COR-L47 (cell line): ENCODE measurements at regions not wholly inside any gene's neighbourhood (a gene's known extent, or its start where the extent isn't known, plus 50 kb on each side); places are given as distances from the start of the nearest gene placed in this dataset.
"Not testable (repeated sequence)": the region's sequence is repeated elsewhere in the genome, so short reads cannot be mapped to it uniquely, and the experiment has no call there.

ENCODE experiments used
- DNase-seq: peaks from one replicate; lab custom pipeline; 2025; lab: John Stamatoyannopoulos, UW

DNA sequence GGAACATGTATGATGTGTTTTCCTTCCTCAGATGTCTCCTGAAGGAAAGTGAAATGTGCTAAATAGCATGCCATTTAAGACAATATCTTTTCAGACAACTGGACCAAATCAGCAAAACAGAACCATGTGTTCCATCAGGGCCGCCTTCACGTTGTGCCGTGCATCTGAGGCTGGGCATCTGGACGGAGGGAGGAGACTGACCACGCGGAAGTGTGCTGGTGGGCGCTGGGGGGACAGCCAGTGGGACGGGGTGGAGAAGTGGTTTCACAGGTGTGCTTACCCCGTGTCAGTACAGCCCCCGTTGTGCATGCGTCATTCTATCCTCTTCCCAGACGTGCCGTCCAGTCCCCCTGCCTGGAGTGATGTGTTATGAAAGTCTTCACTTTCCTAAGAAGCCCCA lies 342.1 kb upstream of the FAT1 start:
- DNase-seq, result no peak

- DNase-seq, result no peak
Measured at GRCh38 chr4:187069398-187069797, 345.7 kb upstream of the FAT1 start.

DNA sequence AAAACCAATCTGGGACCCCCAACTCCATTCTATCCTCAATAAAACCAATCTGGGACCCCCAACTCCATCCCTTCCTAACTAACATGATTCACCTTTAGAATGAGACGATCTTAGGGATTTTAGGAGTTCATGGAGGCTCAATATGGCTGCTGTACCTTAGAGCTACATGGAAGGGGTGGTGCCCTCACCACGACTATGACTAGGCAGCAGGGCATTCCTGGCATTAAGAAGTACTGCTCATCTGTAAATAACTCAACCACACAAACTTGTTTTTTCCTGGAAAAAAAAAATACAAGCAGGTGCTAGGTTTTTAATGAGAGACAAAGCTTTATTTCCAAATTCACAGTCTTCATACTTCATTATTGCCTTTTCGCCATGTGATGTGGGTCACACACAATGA lies 346.5 kb upstream of the FAT1 start:
- DNase-seq, result no peak

- no peak for DNase-seq
Measured at GRCh38 chr4:187070740-187071139, 347.1 kb upstream of the FAT1 start.

GRCh38 chr4:187071946-187072600 lies 348.4 kb upstream of the FAT1 start:
- DNase-seq, result no peak

- DNase-seq, result no peak
Measured at GRCh38 chr4:187073820-187074219, 350.2 kb upstream of the FAT1 start.

DNA sequence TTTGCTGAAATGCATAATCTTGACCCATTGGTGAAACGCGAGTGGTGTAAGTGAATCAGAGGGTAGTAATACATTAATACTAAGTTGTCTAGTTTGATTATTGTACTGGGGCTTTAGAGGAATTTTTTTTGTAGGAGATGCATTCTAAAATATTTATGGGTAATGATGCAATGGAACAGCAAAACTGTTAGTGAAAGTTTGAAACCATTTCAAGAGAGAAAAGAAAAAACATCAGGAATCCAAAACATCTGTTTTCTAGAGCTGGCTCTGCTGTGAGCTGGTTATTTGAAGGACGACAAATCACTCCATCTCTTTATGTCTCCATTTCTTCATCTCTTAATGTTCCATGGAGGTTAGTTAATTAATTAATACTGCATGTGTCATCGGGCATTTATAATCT lies 351.9 kb upstream of the FAT1 start:
- DNase-seq, result no peak

- no peak for DNase-seq
Measured at GRCh38 chr4:187077744-187078401, 354.2 kb upstream of the FAT1 start.

GRCh38 chr4:187084701-187085100 lies 361.0 kb upstream of the FAT1 start:
- DNase-seq, result no peak

GRCh38 chr4:187085339-187085738 lies 361.7 kb upstream of the FAT1 start:
- no peak for DNase-seq

GRCh38 chr4:187086151-187086550 lies 362.5 kb upstream of the FAT1 start:
- no peak for DNase-seq

DNA sequence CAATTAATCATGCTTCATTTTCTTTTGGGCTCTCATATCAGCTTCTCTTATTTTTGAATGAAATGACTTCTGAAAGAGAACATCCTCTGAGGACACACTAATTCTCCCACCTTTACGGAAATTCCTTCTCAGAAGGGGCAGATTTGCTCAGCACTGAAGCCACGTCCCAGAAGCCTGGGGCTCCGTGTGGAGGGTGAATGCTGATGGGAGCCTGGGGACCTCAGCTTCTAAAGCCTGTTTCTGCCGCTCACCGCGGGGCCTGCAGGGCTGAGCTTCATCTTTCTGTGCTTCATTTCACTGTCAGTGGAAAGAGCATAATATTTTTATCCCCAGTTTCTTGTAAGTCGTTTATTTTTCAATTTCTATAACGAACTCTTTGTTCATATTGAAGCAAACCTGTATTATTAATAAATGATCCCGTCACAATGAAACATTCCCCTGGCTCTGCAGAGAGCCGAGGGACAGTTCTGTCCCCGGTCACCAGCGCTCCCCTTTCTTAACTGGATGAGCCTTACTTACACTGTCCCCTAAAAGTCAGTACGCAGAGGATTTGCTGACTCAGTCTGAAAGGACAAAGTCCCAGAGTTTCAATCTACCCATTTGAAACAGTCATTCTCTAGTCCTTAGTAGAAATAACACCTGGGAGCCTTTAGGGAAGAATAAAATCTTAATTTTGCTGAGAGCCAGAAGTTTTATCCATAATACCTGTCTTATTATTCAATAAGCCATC lies 364.6 kb upstream of the FAT1 start:
- DNase-seq, result no peak

GRCh38 chr4:187090401-187090800 lies 366.7 kb upstream of the FAT1 start:
- no peak for DNase-seq

DNA sequence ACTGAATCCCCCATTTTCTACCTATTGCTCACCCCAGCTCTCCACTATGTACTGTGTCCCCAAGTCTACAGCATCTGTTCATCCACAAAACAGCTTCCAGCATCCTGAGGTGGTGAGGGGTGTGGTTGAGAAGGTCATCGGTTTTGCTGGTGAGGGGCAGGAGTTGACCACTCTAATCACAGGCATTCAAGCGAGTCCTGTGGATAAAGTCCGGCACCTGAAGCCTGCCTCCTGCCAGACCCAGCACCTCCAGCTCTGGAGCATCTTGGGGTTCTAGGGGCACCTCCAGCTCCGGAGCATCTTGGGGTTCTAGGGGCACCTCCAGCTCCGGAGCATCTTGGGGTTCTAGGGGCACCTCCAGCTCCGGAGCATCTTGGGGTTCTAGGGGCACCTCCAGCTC lies 367.2 kb upstream of the FAT1 start:
- not testable (repeated sequence) for DNase-seq

- no peak for DNase-seq
Measured at GRCh38 chr4:187094144-187094543, 370.5 kb upstream of the FAT1 start.

- DNase-seq, result no peak
Measured at GRCh38 chr4:187098429-187098828, 374.8 kb upstream of the FAT1 start.

DNA sequence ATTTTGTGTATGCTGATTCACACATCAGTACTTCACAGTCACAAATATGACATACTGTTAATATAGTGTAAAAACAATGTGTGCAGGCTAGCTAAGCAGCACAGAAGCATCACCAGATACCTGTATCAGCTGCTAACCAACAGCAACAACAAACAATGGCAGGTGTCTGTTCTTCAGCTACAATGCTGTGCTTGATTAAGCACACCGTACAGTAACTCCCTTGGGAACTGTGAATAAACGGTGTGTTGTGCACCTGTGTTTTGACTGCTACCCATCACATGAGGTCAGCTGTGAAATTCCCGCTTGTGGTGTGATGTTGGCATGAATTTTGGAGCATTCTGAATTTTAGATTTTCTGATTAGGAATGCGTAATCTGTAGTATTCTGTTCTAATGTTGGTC lies 379.7 kb upstream of the FAT1 start:
- peak; percentile 24 for DNase-seq

DNA sequence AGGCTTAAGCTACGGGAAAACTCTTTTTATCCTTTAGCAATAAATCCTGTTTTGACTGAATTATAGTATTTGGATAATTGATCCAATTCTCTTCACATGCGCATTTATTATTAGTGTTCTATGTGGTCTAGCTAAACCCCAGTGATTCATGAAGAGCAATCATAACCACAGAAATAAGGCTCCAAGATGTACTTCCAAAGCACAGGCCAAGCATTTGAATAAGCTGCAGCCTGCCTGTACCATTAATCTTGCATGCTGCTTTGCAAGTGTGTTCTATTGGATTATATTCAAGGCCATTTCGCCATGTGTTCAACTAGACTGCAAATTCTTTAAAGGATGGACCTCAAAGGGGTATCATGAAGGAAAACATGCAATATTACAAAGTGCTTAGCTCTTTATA lies 385.2 kb upstream of the FAT1 start:
- no peak for DNase-seq

- no peak for DNase-seq
Measured at GRCh38 chr4:187109636-187110035, 386.0 kb upstream of the FAT1 start.

GRCh38 chr4:187118166-187118565 lies 394.5 kb upstream of the FAT1 start:
- no peak for DNase-seq

- DNase-seq, result no peak
Measured at GRCh38 chr4:187118602-187119120, 395.0 kb upstream of the FAT1 start.

DNA sequence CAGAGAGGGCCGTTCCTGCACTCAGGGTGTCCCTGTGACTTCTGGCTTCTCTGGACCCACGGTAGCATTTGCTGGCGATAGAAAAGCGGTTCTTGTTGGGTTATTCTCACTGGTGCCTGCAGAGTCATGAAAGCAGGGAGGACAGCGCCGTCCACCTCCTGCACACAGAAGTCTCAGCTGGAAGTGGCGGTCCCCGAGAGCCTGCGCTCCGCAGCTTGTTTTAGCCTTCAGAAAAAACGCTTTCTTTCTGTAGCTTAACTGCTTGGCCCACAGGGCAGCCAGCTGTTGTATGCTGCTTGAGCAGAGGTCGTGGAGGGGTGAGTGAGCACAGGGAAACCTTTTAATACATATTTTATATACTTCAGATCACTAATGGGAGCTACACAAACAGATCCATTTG lies 400.7 kb upstream of the FAT1 start:
- DNase-seq, result no peak

DNA sequence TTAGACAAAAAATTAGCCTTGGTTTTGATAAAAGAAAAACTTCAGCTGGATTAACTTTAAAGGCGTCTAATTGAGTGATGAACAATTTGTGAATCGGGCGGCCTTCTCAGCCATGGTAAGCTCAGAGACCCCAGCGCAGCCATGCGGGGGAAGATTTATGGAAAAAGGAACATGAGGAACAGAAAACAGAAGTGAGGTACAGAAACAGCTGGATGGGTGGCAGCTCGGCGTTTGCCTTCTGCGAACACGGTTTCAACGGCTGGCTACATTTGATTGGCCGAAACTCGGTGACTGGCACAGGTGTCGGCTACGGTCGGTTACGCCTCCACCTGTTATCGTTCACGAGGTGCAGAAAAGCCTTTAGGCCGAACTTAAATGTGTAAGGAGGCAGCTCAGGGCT lies 401.4 kb upstream of the FAT1 start:
- DNase-seq, result no peak
